DMS153 treated with DMSO at 0.1 percent for 48 hours (cell line): ENCODE measurements at regions not wholly inside any gene's neighbourhood (a gene's known extent, or its start where the extent isn't known, plus 50 kb on each side); places are given as distances from the start of the nearest gene placed in this dataset.
A peak's percentile ranks its signal among the peaks of the same experiment; 100 is the strongest.
"Not testable (repeated sequence)": the region's sequence is repeated elsewhere in the genome, so short reads cannot be mapped to it uniquely, and the experiment has no call there.

Experiments
- DNase-seq: peaks from one replicate; lab custom pipeline; 2025; ENCODE audit not compliant: unreplicated experiment; lab: John Stamatoyannopoulos, UW

- no peak for DNase-seq
These were observed 137.5 kb downstream of the ZFP64 start for GRCh38 chr20:52054123-52054522.

GRCh38 chr20:52049001-52049731, 142.4 kb downstream of the ZFP64 start:
- no peak for DNase-seq

GRCh38 chr20:52047811-52048764, 143.5 kb downstream of the ZFP64 start:
- DNase-seq = no peak

GRCh38 chr20:52041966-52042365, 149.6 kb downstream of the ZFP64 start:
- DNase-seq = no peak

- no peak for DNase-seq
These were observed 151.8 kb downstream of the ZFP64 start for GRCh38 chr20:52039790-52040189.

GRCh38 chr20:52038632-52039031, 152.9 kb downstream of the ZFP64 start:
- not testable (repeated sequence) for DNase-seq

GRCh38 chr20:52037370-52037769, 154.2 kb downstream of the ZFP64 start:
- DNase-seq = no peak

- DNase-seq = no peak
These were observed 155.6 kb downstream of the ZFP64 start for GRCh38 chr20:52035977-52036376.

- DNase-seq = no peak
These were observed 156.1 kb downstream of the ZFP64 start for GRCh38 chr20:52035498-52035897.

- DNase-seq = no peak
These were observed 157.0 kb downstream of the ZFP64 start for GRCh38 chr20:52034581-52034980.

GRCh38 chr20:52033313-52033712, 158.3 kb downstream of the ZFP64 start:
- DNase-seq = no peak

GRCh38 chr20:52032304-52032683, 159.3 kb downstream of the ZFP64 start:
- not testable (repeated sequence) for DNase-seq

- peak; percentile 6 for DNase-seq
These were observed 159.8 kb downstream of the ZFP64 start for GRCh38 chr20:52031563-52032303.

GRCh38 chr20:52031206-52031562, 160.4 kb downstream of the ZFP64 start:
- no peak for DNase-seq

- DNase-seq = not testable (repeated sequence)
These were observed 162.4 kb downstream of the ZFP64 start for GRCh38 chr20:52029129-52029528.

GRCh38 chr20:52025938-52026337, 165.6 kb downstream of the ZFP64 start:
- DNase-seq = no peak

- no peak for DNase-seq
These were observed 172.3 kb downstream of the ZFP64 start for GRCh38 chr20:52019313-52019712.

GRCh38 chr20:52017669-52018317, 173.8 kb downstream of the ZFP64 start:
- DNase-seq = no peak

- no peak for DNase-seq
These were observed 175.6 kb downstream of the ZFP64 start for GRCh38 chr20:52016022-52016421.

GRCh38 chr20:52015155-52015554, 176.4 kb downstream of the ZFP64 start:
- no peak for DNase-seq

GRCh38 chr20:52012079-52012478, 179.5 kb downstream of the ZFP64 start:
- no peak for DNase-seq
